Astrocyte of the spinal cord (primary cell): ENCODE measurements at regions not wholly inside any gene's neighbourhood (a gene's known extent, or its start where the extent isn't known, plus 50 kb on each side); places are given as distances from the start of the nearest gene placed in this dataset.

ENCODE experiments used
- DNase-seq: peaks from one replicate; pipeline ENCODE4 v3.0.0; 2011; ENCODE audit warnings: low read depth, low spot score
- H3K4me3 ChIP-seq: 2 replicates; pipeline ENCODE4 v1.5.1; 2011; ENCODE audit warnings: low read depth, mild to moderate bottlenecking, low read length, moderate library complexity
- CTCF ChIP-seq: IDR thresholded peaks from 2 replicates; pipeline ENCODE4 v1.5.1; 2012; ENCODE audit warnings: low read depth, mild to moderate bottlenecking, low read length, inconsistent platforms
- in situ Hi-C: cut with HindIII; loops from 2 replicates; pipeline ENCODE4 v1.10.0; 2017; ENCODE audit warnings: low sequenced_read_pairs

GRCh38 chr7:109256762-109257560 is 687.3 kb downstream of the DNAJB9 start:
- no peak for TF ChIP-seq CTCF
- DNase-seq, result no peak
- no peak overlapping the region for H3K4me3 ChIP-seq
- in situ Hi-C loops, result no loop called here

- in situ Hi-C loops, result no loop called here
- no peak for TF ChIP-seq CTCF
Observed at GRCh38 chr7:109259151-109259550, 689.5 kb downstream of the DNAJB9 start.

GRCh38 chr7:109261781-109262180 is 692.1 kb downstream of the DNAJB9 start:
- in situ Hi-C loops, result no loop called here
- no peak for TF ChIP-seq CTCF
- H3K4me3 ChIP-seq, result no peak overlapping the region
- DNase-seq, result no peak

More at GRCh38 chr7:109259151-109259550, 689.5 kb downstream of the DNAJB9 start:
- DNase-seq, result no peak
- H3K4me3 ChIP-seq, result no peak overlapping the region

- in situ Hi-C loops, result no loop called here
- DNase-seq, result no peak
- H3K4me3 ChIP-seq, result no peak overlapping the region
- no peak for TF ChIP-seq CTCF
Observed at GRCh38 chr7:109266610-109267009, 696.9 kb downstream of the DNAJB9 start.

GRCh38 chr7:109276348-109276747 is 706.7 kb downstream of the DNAJB9 start:
- DNase-seq, result no peak
- no peak overlapping the region for H3K4me3 ChIP-seq
- in situ Hi-C loops, result no loop called here
- TF ChIP-seq CTCF, result no peak

GRCh38 chr7:109282726-109283125 is 713.1 kb downstream of the DNAJB9 start:
- no peak for DNase-seq
- H3K4me3 ChIP-seq, result no peak overlapping the region

More at GRCh38 chr7:109282726-109283125, 713.1 kb downstream of the DNAJB9 start:
- no peak for TF ChIP-seq CTCF
- in situ Hi-C loops, result no loop called here
